ENCODE measurements at regions not wholly inside any gene's neighbourhood (a gene's known extent, or its start where the extent isn't known, plus 50 kb on each side); places are given as distances from the start of the nearest gene placed in this dataset.

GRCh38 chr9:23551311-23551721 is 274.7 kb downstream of the ELAVL2 start:
- DNase-seq: no peak

- DNase-seq: peak; percentile 16
Measured at GRCh38 chr9:23551929-23552707, 273.9 kb downstream of the ELAVL2 start.

GRCh38 chr9:23552876-23553601 is 273.0 kb downstream of the ELAVL2 start:
- no peak for DNase-seq

GRCh38 chr9:23554686-23555085 is 271.4 kb downstream of the ELAVL2 start:
- no peak for DNase-seq

GRCh38 chr9:23555851-23556250 is 270.2 kb downstream of the ELAVL2 start:
- DNase-seq: no peak

- DNase-seq: no peak
Measured at GRCh38 chr9:23556459-23556858, 269.6 kb downstream of the ELAVL2 start.

GRCh38 chr9:23557689-23558088 is 268.4 kb downstream of the ELAVL2 start:
- no peak for DNase-seq

GRCh38 chr9:23559522-23559921 is 266.5 kb downstream of the ELAVL2 start:
- DNase-seq: no peak

- DNase-seq: no peak
Measured at GRCh38 chr9:23563517-23563916, 262.5 kb downstream of the ELAVL2 start.

GRCh38 chr9:23567516-23568165 is 258.4 kb downstream of the ELAVL2 start:
- no peak for DNase-seq

- DNase-seq: no peak
Measured at GRCh38 chr9:23571414-23572104, 254.5 kb downstream of the ELAVL2 start.

- no peak for DNase-seq
Measured at GRCh38 chr9:23573800-23574199, 252.2 kb downstream of the ELAVL2 start.

- DNase-seq: no peak
Measured at GRCh38 chr9:23577611-23578010, 248.4 kb downstream of the ELAVL2 start.

- peak; percentile 94 for DNase-seq
Measured at GRCh38 chr9:23581931-23582330, 244.1 kb downstream of the ELAVL2 start.

GRCh38 chr9:23582836-23583235 is 243.2 kb downstream of the ELAVL2 start:
- DNase-seq: no peak

GRCh38 chr9:23586906-23587305 is 239.1 kb downstream of the ELAVL2 start:
- peak; percentile 87 for DNase-seq

- DNase-seq: peak; percentile 98
Measured at GRCh38 chr9:23587433-23587832, 238.6 kb downstream of the ELAVL2 start.

GRCh38 chr9:23587903-23588302 is 238.1 kb downstream of the ELAVL2 start:
- DNase-seq: no peak

- DNase-seq: peak; percentile 65
Measured at GRCh38 chr9:23590276-23591000, 235.6 kb downstream of the ELAVL2 start.

GRCh38 chr9:23594421-23594820 is 231.6 kb downstream of the ELAVL2 start:
- DNase-seq: no peak

GRCh38 chr9:23596913-23597634 is 229.0 kb downstream of the ELAVL2 start:
- no peak for DNase-seq

GRCh38 chr9:23598994-23599393 is 227.0 kb downstream of the ELAVL2 start:
- no peak for DNase-seq

Measured in MV-4-11 (cell line).